Pancreas (tissue), 10 donors: ENCODE measurements at regions not wholly inside any gene's neighbourhood (a gene's known extent, or its start where the extent isn't known, plus 50 kb on each side); places are given as distances from the start of the nearest gene placed in this dataset.

ENCODE experiments used
- ATAC-seq, 4 donors: fragments of 200-7000 bp; cut with Tn5 transposase; one replicate each; pipeline versions ENCODE4 v1.8.0 to v1.9.1; 2020; ENCODE audit warnings: mild to moderate bottlenecking in 4 of 4, moderate library complexity in 4 of 4
- DNase-seq, 6 donors: peaks; one replicate each; pipeline ENCODE4 v3.0.0-alpha.2; 2020
- FAIRE-seq: peaks from 2 replicates; lab custom pipeline; 2012; peaks lifted over from hg19 to GRCh38; lab: Jason Lieb, UNC
- H3K27ac ChIP-seq, 4 donors: fragments of 200-600 bp; sonication (generic); 1 replicate in 3 of 4; 2 replicates in 1 of 4; pipeline versions ENCODE4 v1.5.0 to v1.8.0; 2020
- H3K27me3 ChIP-seq, 4 donors: fragments of 200-600 bp; one replicate each; pipeline ENCODE4 v1.8.0; 2021
- H3K36me3 ChIP-seq, 3 donors: fragments of 200-600 bp; sonication (generic) in 1 of 3; one replicate each; pipeline versions ENCODE4 v1.5.0 to v1.8.0; 2020 to 2021
- H3K4me1 ChIP-seq, 3 donors: fragments of 200-600 bp; one replicate each; pipeline ENCODE4 v1.8.0; 2021
- H3K4me3 ChIP-seq, 4 donors: fragments of 200-600 bp; sonication (generic) in 2 of 4; one replicate each; pipeline versions ENCODE4 v1.5.0 to v1.8.0; 2020 to 2021
- H3K9me3 ChIP-seq, 4 donors: fragments of 200-600 bp; one replicate each; pipeline ENCODE4 v1.8.0; 2021
- WGBS, 2 donors: extraction: QIAGEN DNeasy Blood & Tissue Kit; methylation state at CpG; one replicate each; pipeline ENCODE4 v1.1.7; 2013; 5-methylcytosine and 5-hydroxymethylcytosine counted together
- intact Hi-C, 3 donors: fragments of 100-400 bp; cut with DNase I; formaldehyde crosslinking; loops; one replicate each; pipeline versions ENCODE4 v1.11.1 to v1.14.2; 2022
- TF ChIP-seq, protein P1 (sequence below), 4 donors: fragments of 200-600 bp; sonication (generic) in 3 of 4; IDR thresholded peaks; one replicate each; pipeline versions ENCODE4 v1.5.0 to v1.8.0; 2021; ENCODE audit warnings: antibody characterized with exemption in 4 of 4
- donor health status: healthy with polysubstance abuse.
- donor health status: DM: no; HTN: no; CAD: no; lungs with moderate emphysema.
- donor health status: DM: no; HTN: no; CAD: no.
- donor health status: control.
- donor health status: control.
- donor health status: Bipolar disorder and iron deficiency.
- donor health status: DM: yes; HTN: yes; CAD: no.
- donor health status: DM: no; HTN: no; CAD: no.
- donor health status: DM: no; HTN: no; CAD: no.
- donor health status: DM: yes; HTN: yes; CAD: no.

DNA sequence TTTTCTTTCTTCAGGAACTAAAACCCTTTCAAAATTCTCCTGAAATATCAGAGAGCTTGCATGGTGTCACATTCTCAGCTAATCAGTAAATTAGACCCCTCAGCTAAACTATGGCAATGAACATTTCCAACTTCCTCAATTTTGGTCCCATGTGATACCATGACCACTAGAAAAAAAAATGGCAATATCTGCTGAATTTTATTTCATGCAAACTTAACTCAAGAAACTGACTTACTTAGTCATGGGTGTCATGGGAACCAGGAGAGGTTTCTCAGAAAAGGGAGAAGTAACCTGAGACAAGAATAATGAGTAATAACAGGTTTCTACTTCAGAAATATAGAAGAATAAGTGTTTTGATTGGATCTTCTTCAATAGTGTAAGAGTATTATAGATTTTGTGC, 784.6 kb upstream of the ALCAM start:
- Histone ChIP-seq H3K27ac (no peak overlapping the region), H3K4me3 (no peak overlapping the region), H3K36me3 (no peaks in the 10 kb centered on the region), H3K9me3 (no peaks in the 10 kb centered on the region), H3K4me1 (no peaks in the 10 kb centered on the region), H3K27me3 (no peaks in the 10 kb centered on the region)
- TF ChIP-seq, protein P1, sequence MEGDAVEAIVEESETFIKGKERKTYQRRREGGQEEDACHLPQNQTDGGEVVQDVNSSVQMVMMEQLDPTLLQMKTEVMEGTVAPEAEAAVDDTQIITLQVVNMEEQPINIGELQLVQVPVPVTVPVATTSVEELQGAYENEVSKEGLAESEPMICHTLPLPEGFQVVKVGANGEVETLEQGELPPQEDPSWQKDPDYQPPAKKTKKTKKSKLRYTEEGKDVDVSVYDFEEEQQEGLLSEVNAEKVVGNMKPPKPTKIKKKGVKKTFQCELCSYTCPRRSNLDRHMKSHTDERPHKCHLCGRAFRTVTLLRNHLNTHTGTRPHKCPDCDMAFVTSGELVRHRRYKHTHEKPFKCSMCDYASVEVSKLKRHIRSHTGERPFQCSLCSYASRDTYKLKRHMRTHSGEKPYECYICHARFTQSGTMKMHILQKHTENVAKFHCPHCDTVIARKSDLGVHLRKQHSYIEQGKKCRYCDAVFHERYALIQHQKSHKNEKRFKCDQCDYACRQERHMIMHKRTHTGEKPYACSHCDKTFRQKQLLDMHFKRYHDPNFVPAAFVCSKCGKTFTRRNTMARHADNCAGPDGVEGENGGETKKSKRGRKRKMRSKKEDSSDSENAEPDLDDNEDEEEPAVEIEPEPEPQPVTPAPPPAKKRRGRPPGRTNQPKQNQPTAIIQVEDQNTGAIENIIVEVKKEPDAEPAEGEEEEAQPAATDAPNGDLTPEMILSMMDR (IDR thresholded peaks at IDR 0.05) = no peak
- no peak for FAIRE-seq
- no peak for DNase-seq
- no peak for ATAC-seq
- intact Hi-C loops = no loop called here

DNA sequence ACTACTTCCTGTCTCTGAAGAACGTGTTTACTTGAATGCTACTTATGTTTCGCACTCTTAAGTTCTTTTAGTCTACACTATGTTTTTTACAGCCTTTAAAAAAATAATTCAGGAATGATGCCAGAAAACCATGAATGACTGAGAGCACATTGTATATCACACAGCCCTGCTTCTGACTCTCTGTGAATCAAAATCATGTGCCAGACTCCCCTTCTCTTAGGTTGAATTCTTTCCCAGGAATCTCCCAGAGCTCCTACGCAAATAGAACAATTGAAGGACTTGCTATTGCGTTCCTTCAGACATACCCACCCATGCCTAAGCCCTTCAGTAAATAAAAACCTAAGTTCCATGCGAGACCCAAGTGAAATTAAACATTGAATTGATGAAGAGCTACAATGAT, 782.0 kb upstream of the ALCAM start:
- H3K27ac ChIP-seq = no peak overlapping the region
- no peak overlapping the region for H3K4me3 ChIP-seq
- no peaks in the 10 kb centered on the region for H3K4me1 ChIP-seq
- no peaks in the 10 kb centered on the region for H3K27me3 ChIP-seq
- no peak for ATAC-seq
- no peaks in the 10 kb centered on the region for H3K9me3 ChIP-seq
- FAIRE-seq = no peak
- intact Hi-C loops = no loop called here
- DNase-seq = no peak
- TF ChIP-seq, protein P1 (IDR thresholded peaks at IDR 0.05) = no peak
- 71 to 77% methylated on average over 5 of the region's 5 CpGs for WGBS, 2 donors
- H3K36me3 ChIP-seq = no peaks in the 10 kb centered on the region

DNA sequence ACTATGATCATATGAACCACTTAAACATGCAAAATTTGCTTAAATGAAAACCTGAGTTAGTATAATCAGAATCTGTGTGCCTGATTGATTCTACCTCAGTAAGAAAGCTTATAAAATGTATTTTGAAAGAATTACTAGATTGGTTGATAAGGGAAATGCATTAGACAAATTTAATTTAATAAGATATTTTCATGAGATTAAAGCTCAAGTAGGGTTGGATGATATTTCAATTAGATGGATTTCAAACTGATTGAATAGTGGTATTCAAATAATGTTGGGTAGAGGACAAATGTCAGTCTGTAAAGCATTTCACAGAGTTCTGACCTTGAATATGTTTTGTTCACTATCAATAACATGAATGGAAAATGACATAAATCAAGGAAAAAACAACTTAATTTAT, 780.4 kb upstream of the ALCAM start:
- DNase-seq (no peak), FAIRE-seq (no peak), ATAC-seq (no peak)
- intact Hi-C loops = no loop called here
- no peak overlapping the region for H3K4me3 ChIP-seq
- H3K4me1 ChIP-seq = no peaks in the 10 kb centered on the region
- H3K36me3 ChIP-seq = no peaks in the 10 kb centered on the region
- H3K27ac ChIP-seq = no peak overlapping the region
- TF ChIP-seq, protein P1 (IDR thresholded peaks at IDR 0.05) = no peak
- H3K27me3 ChIP-seq = no peaks in the 10 kb centered on the region
- H3K9me3 ChIP-seq = no peaks in the 10 kb centered on the region

DNA sequence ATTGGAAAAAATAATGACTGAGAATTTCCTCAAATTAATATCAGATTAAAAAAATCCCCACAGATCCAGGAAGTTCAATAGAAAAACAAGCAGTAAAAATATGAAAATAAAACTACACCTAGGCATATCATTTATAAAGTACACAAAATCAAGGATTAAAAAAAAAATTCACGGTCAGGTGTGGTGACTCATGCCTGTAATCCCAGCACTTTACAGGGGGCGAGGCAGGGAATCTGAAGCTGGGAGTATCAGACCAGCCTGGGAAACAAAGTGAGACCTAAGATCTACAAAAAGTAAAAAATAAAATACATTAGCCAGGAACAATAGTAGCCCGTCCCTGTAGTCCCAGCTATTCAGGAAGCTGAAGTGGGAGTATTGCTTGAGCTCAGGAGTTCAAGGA, 778.3 kb upstream of the ALCAM start:
- TF ChIP-seq, protein P1 (IDR thresholded peaks at IDR 0.05) = no peak
- Histone ChIP-seq H3K9me3 (no peaks in the 10 kb centered on the region), H3K27ac (no peak overlapping the region), H3K4me1 (no peaks in the 10 kb centered on the region), H3K4me3 (no peak overlapping the region), H3K36me3 (no peaks in the 10 kb centered on the region), H3K27me3 (no peaks in the 10 kb centered on the region)
- intact Hi-C loops = no loop called here
- FAIRE-seq (no peak), DNase-seq (no peak), ATAC-seq (peak in 2 of 4 donors; percentile 44 to 61)
- 64 to 66% methylated on average over 3 of the region's 3 CpGs for WGBS, 2 donors

DNA sequence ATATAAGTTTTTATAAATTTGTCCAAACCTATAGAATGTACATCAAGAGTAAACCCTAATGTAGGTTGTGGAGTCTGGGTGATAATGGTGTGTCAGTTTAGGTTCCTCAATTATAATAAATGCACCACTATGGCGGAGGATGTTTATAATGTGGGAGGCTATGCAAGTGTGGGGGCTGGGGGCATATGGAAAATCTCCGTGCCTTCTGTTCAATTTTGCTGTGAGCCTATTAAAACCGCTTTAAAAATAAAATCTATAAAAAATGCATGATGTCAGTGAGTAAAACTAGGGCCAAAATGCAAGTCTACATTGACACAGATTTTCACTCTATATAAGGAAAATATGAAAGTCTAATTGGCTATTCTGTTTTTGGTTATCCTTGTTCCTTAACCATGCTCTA, 774.9 kb upstream of the ALCAM start:
- TF ChIP-seq, protein P1 (IDR thresholded peaks at IDR 0.05) = no peak
- no peaks in the 10 kb centered on the region for H3K4me1 ChIP-seq
- H3K27me3 ChIP-seq = no peaks in the 10 kb centered on the region
- no peak overlapping the region for H3K4me3 ChIP-seq
- no peaks in the 10 kb centered on the region for H3K9me3 ChIP-seq
- 91 to 92% methylated on average over 3 of the region's 3 CpGs for WGBS, 2 donors
- no peaks in the 10 kb centered on the region for H3K36me3 ChIP-seq
- intact Hi-C loops = loop anchor here in 1 of 3 donors (10.0 kb wide), 1 partner anchor 773 kb away; the partner anchor contains the start of gene ALCAM
- H3K27ac ChIP-seq = no peak overlapping the region
- FAIRE-seq (no peak), DNase-seq (no peak), ATAC-seq (no peak)
